GM23248 (cell line): ENCODE measurements at regions not wholly inside any gene's neighbourhood (a gene's known extent, or its start where the extent isn't known, plus 50 kb on each side); places are given as distances from the start of the nearest gene placed in this dataset.
"Not testable (repeated sequence)": the region's sequence is repeated elsewhere in the genome, so short reads cannot be mapped to it uniquely, and the experiment has no call there.

Experiments used
- EZH2 ChIP-seq: fragments of 200-600 bp; sonication (generic); IDR thresholded peaks from 2 replicates; pipeline ENCODE4 v1.6.1; 2018; ENCODE audit warnings: antibody characterized with exemption, mild to moderate bottlenecking; ENCODE audit not compliant: insufficient read depth, poor library complexity, severe bottlenecking
- EZH2phosphoT487 ChIP-seq: fragments of 200-600 bp; sonication (generic); IDR thresholded peaks from 2 replicates; pipeline ENCODE4 v1.6.1; 2018; ENCODE audit warnings: antibody characterized with exemption, moderate library complexity, mild to moderate bottlenecking, low read depth; ENCODE audit not compliant: insufficient read depth

DNA sequence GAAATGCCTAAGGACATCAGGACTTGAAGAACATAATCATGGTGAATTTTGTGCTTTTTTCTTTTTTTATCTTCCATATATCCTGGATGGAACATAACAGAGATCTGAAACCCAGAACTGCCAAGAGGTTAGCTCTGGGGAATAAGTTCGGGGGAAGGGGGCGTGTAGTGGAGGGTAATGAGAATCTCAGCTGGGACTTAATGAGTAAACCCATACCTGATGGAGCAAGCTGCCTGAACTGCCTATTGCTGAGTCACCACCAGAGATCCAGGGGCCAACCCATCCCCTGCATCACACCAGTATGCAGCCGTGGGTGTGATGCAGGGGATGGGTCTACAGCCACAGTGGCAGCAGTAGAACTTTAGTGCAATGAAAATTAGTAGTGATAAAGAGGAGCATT, 267.1 kb downstream of the ZFY start:
- TF ChIP-seq EZH2phosphoT487, EZH2: not testable (repeated sequence)
